ENCODE measurements at regions not wholly inside any gene's neighbourhood (a gene's known extent, or its start where the extent isn't known, plus 50 kb on each side); places are given as distances from the start of the nearest gene placed in this dataset.
"Not testable (repeated sequence)": the region's sequence is repeated elsewhere in the genome, so short reads cannot be mapped to it uniquely, and the experiment has no call there.

DNA sequence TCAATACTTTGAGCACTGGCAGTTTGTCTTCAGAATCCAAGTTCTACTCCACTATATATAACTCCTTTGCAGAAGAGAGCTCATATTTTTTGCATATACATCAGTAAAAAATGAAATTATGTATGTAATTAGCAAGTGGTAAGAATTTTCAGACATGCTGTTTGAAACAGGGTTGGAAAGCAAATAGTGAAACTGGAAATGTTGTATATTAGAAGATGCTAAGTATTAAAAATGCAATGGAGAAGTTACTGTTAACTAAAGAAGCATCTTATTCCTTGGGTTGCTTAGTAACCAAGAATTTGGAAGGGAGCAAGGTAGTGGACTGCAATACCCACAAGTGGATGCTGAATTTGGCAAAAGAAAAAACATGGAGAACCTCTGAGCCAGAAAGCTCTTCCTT lies 88.6 kb upstream of the DLGAP1 start:
- no peaks in the 10 kb centered on the region for H3K36me3 ChIP-seq
- DNase-seq (no peak), ATAC-seq (no peak)
- no peaks in the 10 kb centered on the region for H3K9me3 ChIP-seq
- no peak overlapping the region for H3K4me3 ChIP-seq
- intact Hi-C loops (cut with DNase I), result no loop called here
- TF ChIP-seq POLR2A (IDR thresholded peaks at IDR 0.05), result no peak
- TF ChIP-seq, protein P1, sequence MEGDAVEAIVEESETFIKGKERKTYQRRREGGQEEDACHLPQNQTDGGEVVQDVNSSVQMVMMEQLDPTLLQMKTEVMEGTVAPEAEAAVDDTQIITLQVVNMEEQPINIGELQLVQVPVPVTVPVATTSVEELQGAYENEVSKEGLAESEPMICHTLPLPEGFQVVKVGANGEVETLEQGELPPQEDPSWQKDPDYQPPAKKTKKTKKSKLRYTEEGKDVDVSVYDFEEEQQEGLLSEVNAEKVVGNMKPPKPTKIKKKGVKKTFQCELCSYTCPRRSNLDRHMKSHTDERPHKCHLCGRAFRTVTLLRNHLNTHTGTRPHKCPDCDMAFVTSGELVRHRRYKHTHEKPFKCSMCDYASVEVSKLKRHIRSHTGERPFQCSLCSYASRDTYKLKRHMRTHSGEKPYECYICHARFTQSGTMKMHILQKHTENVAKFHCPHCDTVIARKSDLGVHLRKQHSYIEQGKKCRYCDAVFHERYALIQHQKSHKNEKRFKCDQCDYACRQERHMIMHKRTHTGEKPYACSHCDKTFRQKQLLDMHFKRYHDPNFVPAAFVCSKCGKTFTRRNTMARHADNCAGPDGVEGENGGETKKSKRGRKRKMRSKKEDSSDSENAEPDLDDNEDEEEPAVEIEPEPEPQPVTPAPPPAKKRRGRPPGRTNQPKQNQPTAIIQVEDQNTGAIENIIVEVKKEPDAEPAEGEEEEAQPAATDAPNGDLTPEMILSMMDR (IDR thresholded peaks at IDR 0.05), result no peak
- no peaks in the 10 kb centered on the region for H3K27me3 ChIP-seq
- H3K27ac ChIP-seq, result no peak overlapping the region
- H3K4me1 ChIP-seq, result no peaks in the 10 kb centered on the region

DNA sequence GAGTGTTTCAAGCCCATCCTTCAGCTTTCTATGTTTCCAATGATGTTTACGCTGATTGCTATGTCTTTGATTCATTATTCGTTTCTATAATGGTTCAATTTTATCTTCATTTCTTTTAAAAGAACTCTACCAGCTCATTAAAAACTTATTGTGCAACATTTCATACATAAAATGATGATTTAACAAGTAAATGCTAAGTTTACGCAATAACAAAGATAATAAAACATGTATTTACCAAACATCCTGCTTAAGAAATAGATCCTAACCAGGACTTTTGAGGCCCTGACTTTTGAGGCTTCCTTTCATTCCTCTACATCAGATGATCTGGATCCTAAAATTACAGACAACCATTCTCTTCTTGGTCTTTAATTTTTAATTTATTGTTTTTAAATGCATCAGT lies 86.5 kb upstream of the DLGAP1 start:
- Histone ChIP-seq H3K27me3 (no peaks in the 10 kb centered on the region), H3K4me3 (no peak overlapping the region), H3K27ac (no peak overlapping the region), H3K9me3 (no peaks in the 10 kb centered on the region), H3K36me3 (no peaks in the 10 kb centered on the region), H3K4me1 (no peaks in the 10 kb centered on the region)
- intact Hi-C loops (cut with DNase I), result no loop called here
- DNase-seq (no peak), ATAC-seq (no peak)
- TF ChIP-seq, protein P1 (IDR thresholded peaks at IDR 0.05), result no peak
- TF ChIP-seq POLR2A (IDR thresholded peaks at IDR 0.05), result no peak
- WGBS (ENCODE audit: insufficient coverage, low coverage, low lambda C conversion rate, missing lambda C conversion rate), result 73% methylated on average over 3 of the region's 3 CpGs

DNA sequence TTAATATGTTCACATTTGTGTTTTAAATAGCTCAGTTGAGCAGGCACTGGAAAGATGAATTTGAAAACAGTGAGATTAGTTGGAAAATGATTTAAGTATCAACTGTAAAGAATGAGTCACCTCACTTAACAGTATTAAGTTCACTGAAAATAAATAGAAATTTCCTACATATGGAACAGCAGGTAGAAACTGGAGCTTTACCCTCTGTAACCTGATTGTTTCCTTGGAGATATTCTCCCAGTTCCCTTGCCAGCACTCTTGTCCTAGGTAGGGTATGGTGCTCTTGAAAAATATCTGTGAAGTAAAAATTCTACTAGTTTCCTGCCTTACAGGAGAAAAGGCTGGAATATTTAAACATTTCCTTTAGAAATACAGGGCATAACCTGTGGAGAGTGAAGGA lies 81.3 kb upstream of the DLGAP1 start:
- H3K4me1 ChIP-seq, result no peaks in the 10 kb centered on the region
- ATAC-seq, result no peak
- no peak for TF ChIP-seq POLR2A (IDR thresholded peaks at IDR 0.05)
- TF ChIP-seq, protein P1 (IDR thresholded peaks at IDR 0.05), result no peak
- no peaks in the 10 kb centered on the region for H3K27me3 ChIP-seq
- H3K27ac ChIP-seq, result no peak overlapping the region
- no peaks in the 10 kb centered on the region for H3K36me3 ChIP-seq
- H3K4me3 ChIP-seq, result no peak overlapping the region
- no peak for DNase-seq
- intact Hi-C loops (cut with DNase I), result loop anchor here in 1 of 2 donors (10.0 kb wide), 1 partner anchor 58 kb away; no protein-coding TSS in a partner anchor
- no peaks in the 10 kb centered on the region for H3K9me3 ChIP-seq

DNA sequence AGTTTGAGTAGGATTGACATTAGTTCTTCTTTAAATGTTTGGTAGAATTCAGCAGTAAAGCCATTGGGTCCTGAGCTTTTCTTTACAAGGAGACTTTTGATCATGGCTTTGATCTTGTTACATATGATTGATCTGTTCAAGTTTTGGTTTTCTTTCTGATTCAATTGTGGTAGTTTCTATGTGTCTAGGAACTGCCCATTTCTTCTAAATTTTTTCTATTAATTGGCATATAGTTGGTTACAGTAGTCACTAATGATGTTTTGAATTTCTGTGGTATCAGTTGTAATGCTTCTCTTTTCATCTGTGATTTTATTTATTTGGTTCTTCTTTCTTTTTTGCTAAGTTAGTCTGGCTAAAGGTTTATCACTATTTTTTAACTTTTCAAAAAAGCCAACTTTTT lies 73.3 kb upstream of the DLGAP1 start:
- DNase-seq (no peak), ATAC-seq (no peak)
- H3K9me3 ChIP-seq, result no peaks in the 10 kb centered on the region
- intact Hi-C loops (cut with DNase I), result no loop called here
- TF ChIP-seq, protein P1 (IDR thresholded peaks at IDR 0.05), result no peak
- no peak for TF ChIP-seq POLR2A (IDR thresholded peaks at IDR 0.05)
- H3K27ac ChIP-seq, result no peak overlapping the region
- H3K36me3 ChIP-seq, result no peaks in the 10 kb centered on the region
- H3K4me3 ChIP-seq, result no peak overlapping the region
- no peaks in the 10 kb centered on the region for H3K4me1 ChIP-seq
- H3K27me3 ChIP-seq, result no peaks in the 10 kb centered on the region

GRCh38 chr18:4527826-4528225 lies 72.7 kb upstream of the DLGAP1 start:
- H3K36me3 ChIP-seq; DNase-seq; H3K9me3 ChIP-seq; ATAC-seq; H3K4me1 ChIP-seq; H3K4me3 ChIP-seq; H3K27ac ChIP-seq; intact Hi-C loops (cut with DNase I); H3K27me3 ChIP-seq: not testable (repeated sequence)
- 18% methylated on average over 8 of the region's 10 CpGs for WGBS (ENCODE audit: insufficient coverage, low coverage, low lambda C conversion rate, missing lambda C conversion rate)
